Mucosa of descending colon (tissue), 3 donors: ENCODE measurements at regions not wholly inside any gene's neighbourhood (a gene's known extent, or its start where the extent isn't known, plus 50 kb on each side); places are given as distances from the start of the nearest gene placed in this dataset.

Experiments
- ATAC-seq: fragments of 200-7000 bp; cut with Tn5 transposase; one replicate; pipeline ENCODE4 v1.9.1; 2020; ENCODE audit warnings: mild to moderate bottlenecking, moderate library complexity
- DNase-seq, 3 donors: peaks; one replicate each; pipeline ENCODE4 v3.0.0-alpha.2; 2020
- H3K36me3 ChIP-seq: fragments of 200-600 bp; one replicate; pipeline ENCODE4 v1.8.0; 2021; ENCODE audit warnings: low read depth, mild to moderate bottlenecking
- H3K4me1 ChIP-seq: fragments of 200-600 bp; one replicate; pipeline ENCODE4 v1.8.0; 2021; ENCODE audit warnings: low read depth, mild to moderate bottlenecking
- H3K4me3 ChIP-seq: fragments of 200-600 bp; one replicate; pipeline ENCODE4 v1.8.0; 2021; ENCODE audit warnings: mild to moderate bottlenecking
- H3K9me3 ChIP-seq: fragments of 200-600 bp; one replicate; pipeline ENCODE4 v1.8.0; 2021; ENCODE audit warnings: mild to moderate bottlenecking
- intact Hi-C, 2 donors: fragments of 100-400 bp; cut with DNase I in 1 of 2; cut with micrococcal nuclease in 1 of 2; formaldehyde crosslinking; loops; one replicate each; pipeline versions ENCODE4 v1.11.0 to v1.11.1; 2022; cut with DNase I, micrococcal nuclease
- TF ChIP-seq, protein P1 (sequence below): fragments of 200-600 bp; IDR thresholded peaks from one replicate; pipeline ENCODE4 v1.8.0; 2022; ENCODE audit warnings: antibody characterized with exemption, mild to moderate bottlenecking
- donor health status: DM: no; HTN: no; CAD: no; lungs with moderate emphysema.
- donor health status: DM: no; HTN: no; CAD: no.
- donor health status: DM: no; HTN: yes; CAD: no.

DNA sequence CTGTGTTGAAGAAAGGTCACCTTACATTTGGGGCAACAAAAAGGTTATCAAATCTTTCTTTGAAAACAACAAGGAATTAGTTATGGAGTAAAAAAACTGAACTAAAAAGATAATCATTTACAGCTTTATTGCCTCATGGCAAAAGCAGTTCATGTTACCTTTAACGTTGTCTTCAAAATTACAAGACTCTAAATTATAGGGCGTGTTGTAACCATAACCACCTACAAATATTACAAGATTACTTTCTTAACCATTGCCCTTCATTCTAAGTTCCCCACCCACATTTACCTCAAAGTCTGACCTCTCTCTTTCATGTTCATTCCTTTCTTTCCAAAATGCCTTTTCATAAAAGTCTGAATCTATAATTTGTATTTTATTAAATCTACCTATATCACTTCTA lies 74.6 kb upstream of the LRATD1 start:
- H3K4me1 ChIP-seq = peaks cover 29% of the 10 kb centered on the region
- intact Hi-C loops = loop anchor here in 1 of 2 donors (10.0 kb wide), 1 partner anchor 77 kb away; the partner anchor contains the start of gene LRATD1
- DNase-seq (no peak), ATAC-seq (peak; percentile 82)
- no peak overlapping the region for H3K4me3 ChIP-seq
- no peaks in the 10 kb centered on the region for H3K36me3 ChIP-seq
- TF ChIP-seq, protein P1, sequence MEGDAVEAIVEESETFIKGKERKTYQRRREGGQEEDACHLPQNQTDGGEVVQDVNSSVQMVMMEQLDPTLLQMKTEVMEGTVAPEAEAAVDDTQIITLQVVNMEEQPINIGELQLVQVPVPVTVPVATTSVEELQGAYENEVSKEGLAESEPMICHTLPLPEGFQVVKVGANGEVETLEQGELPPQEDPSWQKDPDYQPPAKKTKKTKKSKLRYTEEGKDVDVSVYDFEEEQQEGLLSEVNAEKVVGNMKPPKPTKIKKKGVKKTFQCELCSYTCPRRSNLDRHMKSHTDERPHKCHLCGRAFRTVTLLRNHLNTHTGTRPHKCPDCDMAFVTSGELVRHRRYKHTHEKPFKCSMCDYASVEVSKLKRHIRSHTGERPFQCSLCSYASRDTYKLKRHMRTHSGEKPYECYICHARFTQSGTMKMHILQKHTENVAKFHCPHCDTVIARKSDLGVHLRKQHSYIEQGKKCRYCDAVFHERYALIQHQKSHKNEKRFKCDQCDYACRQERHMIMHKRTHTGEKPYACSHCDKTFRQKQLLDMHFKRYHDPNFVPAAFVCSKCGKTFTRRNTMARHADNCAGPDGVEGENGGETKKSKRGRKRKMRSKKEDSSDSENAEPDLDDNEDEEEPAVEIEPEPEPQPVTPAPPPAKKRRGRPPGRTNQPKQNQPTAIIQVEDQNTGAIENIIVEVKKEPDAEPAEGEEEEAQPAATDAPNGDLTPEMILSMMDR = no peak
- H3K9me3 ChIP-seq = no peaks in the 10 kb centered on the region

DNA sequence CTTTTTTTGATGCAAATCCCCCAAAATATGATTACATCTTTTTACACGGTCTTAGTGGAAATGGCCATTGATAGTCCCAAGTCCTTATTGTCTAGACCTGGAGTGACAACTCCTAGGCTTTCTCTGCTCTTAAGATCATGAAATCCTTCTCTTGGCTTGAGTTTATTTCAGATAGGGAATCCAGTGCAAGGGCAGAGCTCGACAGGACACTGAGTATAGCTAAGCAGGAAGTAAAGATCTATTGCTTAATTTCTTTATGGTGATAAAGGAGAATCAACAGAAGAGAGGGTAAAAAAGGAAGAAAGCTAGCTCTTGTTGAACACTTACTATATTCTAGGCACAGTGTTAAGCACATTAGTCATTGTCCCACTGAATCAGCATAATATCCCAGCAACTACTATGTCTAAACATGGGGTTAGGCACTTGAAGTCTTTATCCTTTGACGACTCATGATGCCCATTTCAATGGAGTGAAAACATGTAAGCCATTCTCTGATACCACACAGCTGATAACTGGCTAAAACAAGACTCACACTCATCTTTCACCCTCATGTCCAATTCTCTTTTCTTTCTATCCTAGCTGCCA lies 74.1 kb upstream of the LRATD1 start:
- Histone ChIP-seq H3K4me1 (peaks cover 29% of the 10 kb centered on the region), H3K4me3 (no peak overlapping the region), H3K9me3 (no peaks in the 10 kb centered on the region), H3K36me3 (no peaks in the 10 kb centered on the region)
- intact Hi-C loops = loop anchor here in 1 of 2 donors (10.0 kb wide), 1 partner anchor 76 kb away; the partner anchor contains the start of gene LRATD1
- no peak for DNase-seq
- TF ChIP-seq, protein P1 = no peak
- ATAC-seq = peak; percentile 77

DNA sequence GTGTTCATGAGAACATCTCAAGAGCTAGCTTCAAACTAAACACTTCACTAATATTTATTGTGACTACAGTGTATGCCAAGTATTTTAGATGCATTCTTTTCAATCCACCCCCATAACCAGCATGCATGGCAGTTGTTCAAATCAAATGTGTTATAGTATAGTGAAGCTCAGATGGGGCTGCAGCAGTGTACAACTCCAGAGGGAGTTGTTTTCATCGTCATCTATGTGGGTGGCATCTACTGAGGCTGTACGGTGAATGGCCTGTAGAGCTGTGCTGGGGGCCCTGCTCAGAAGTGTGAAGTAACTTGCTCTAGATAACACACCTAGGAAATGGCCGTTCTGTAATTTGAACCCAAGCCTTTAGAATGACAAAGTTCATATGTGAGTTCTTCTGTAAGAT lies 71.8 kb upstream of the LRATD1 start:
- ATAC-seq (no peak), DNase-seq (no peak)
- Histone ChIP-seq H3K4me1 (peaks cover 22% of the 10 kb centered on the region), H3K9me3 (no peaks in the 10 kb centered on the region), H3K4me3 (no peak overlapping the region), H3K36me3 (no peaks in the 10 kb centered on the region)
- intact Hi-C loops = no loop called here
- TF ChIP-seq, protein P1 = no peak

DNA sequence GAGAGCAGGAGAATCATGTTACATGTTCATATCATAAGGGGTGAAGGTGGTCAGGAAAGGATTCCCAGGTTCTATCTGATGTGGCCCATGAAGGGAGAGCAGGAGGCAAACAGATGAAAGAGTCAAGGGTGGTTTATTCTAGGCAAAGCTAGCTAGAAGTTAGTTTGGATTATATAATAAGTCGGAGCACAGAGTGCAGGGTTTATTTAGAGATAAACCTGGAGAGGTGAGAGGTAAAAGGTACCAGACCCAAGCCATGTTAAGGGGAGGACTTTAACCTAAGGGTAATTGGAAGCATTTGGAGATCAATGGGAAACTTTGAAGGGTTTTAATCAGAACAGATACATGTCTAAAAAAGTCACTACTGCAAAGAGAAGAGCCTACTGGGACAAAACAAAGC lies 69.2 kb upstream of the LRATD1 start:
- Histone ChIP-seq H3K9me3 (no peaks in the 10 kb centered on the region), H3K36me3 (no peaks in the 10 kb centered on the region), H3K4me3 (no peak overlapping the region), H3K4me1 (peaks cover 3% of the 10 kb centered on the region)
- DNase-seq = no peak
- intact Hi-C loops = no loop called here
- TF ChIP-seq, protein P1 = no peak
- no peak for ATAC-seq

DNA sequence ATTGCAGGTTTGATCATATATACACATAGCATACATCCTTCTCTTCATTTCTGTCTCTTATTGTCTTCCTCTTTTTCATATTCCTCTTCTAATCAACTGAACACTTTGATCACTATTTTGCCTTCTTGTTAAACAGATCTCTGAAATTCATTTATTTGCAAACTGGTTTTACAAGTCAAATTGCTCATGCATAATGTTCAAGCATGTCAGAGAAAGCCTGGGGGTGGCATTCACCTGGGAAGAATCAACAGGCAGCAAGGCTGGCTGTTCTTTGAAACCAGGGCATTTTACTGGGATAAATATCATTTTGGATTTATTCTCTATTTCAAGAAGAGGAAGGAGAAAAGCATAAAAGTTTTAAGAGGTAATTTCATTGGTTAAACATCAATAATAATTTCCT lies 66.9 kb upstream of the LRATD1 start:
- intact Hi-C loops = no loop called here
- DNase-seq (no peak), ATAC-seq (no peak)
- Histone ChIP-seq H3K4me1 (no peaks in the 10 kb centered on the region), H3K4me3 (no peak overlapping the region), H3K36me3 (no peaks in the 10 kb centered on the region), H3K9me3 (no peaks in the 10 kb centered on the region)
- TF ChIP-seq, protein P1 = no peak

DNA sequence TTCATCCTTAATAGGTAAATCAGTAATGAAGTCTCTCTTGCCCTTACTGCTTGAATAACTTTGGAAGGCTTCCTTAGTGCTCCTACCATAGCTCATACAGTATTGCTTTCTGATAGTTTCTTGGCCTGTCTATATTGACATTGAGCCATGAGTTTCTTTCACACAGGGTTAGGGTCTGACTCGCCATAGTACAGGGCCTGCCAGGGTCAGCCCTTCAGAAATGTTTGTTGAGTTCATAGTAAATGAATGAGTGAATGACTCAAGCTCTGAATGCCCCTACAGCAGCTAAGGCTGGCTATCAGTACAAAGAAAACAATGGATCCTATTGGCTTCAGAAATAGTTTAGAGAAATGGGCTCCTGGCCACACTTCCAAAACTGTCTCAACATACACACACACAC lies 65.0 kb upstream of the LRATD1 start:
- ATAC-seq (no peak), DNase-seq (no peak)
- no peak overlapping the region for H3K4me3 ChIP-seq
- TF ChIP-seq, protein P1 = no peak
- H3K36me3 ChIP-seq = no peaks in the 10 kb centered on the region
- no peaks in the 10 kb centered on the region for H3K9me3 ChIP-seq
- intact Hi-C loops = no loop called here
- no peaks in the 10 kb centered on the region for H3K4me1 ChIP-seq
